ENCODE measurements at regions not wholly inside any gene's neighbourhood (a gene's known extent, or its start where the extent isn't known, plus 50 kb on each side); places are given as distances from the start of the nearest gene placed in this dataset.

- H2AFZ ChIP-seq (ENCODE audit: insufficient read depth, low read depth, low read length, poor library complexity, severe bottlenecking) = no peak overlapping the region
- no peak overlapping the region for H3K27ac ChIP-seq (ENCODE audit: low read length in 2 of 2)
- no peaks in the 10 kb centered on the region for H3K27me3 ChIP-seq (replicated peaks in 1 of 4; ENCODE audit: control extremely low read depth in 1 of 4, control insufficient read depth in 3 of 4, insufficient read depth in 4 of 4, low read length in 3 of 4)
- no peak overlapping the region for H3K9ac ChIP-seq (ENCODE audit: low read length)
- 78% methylated on average over 4 of the region's 7 CpGs for WGBS (ENCODE audit: insufficient coverage)
- H3K4me2 ChIP-seq (replicated peaks; ENCODE audit: low read depth, low read length, poor library complexity, severe bottlenecking) = no peak overlapping the region
- H3K4me3 ChIP-seq (ENCODE audit: control extremely low read depth in 1 of 5, extremely low read depth in 1 of 5, insufficient read depth in 1 of 5, low read depth in 2 of 5, low read length in 4 of 5) = no peak overlapping the region
- no peaks in the 10 kb centered on the region for H3K4me1 Mint-ChIP-seq
- DNase-seq (no peak), ATAC-seq (ENCODE audit: low read depth) (no peak)
- TF ChIP-seq EZH2 (IDR thresholded peaks at IDR 0.05; ENCODE audit: borderline replicate concordance, insufficient read depth, low read depth, low read length, poor library complexity, severe bottlenecking) = no peak
- no peak for TF ChIP-seq CTCF (IDR thresholded peaks at IDR 0.05)
- peaks cover 0 to 1% (median 0%) of the 10 kb centered on the region in 3 donors for H3K9me3 ChIP-seq (ENCODE audit: control extremely low read depth in 1 of 3, control insufficient read depth in 2 of 3, insufficient read depth in 1 of 3, low read length in 2 of 3)
- no peaks in the 10 kb centered on the region for H3K36me3 ChIP-seq (replicated peaks in 1 of 2; ENCODE audit: control extremely low read depth in 1 of 2, control insufficient read depth in 1 of 2, extremely low read depth in 1 of 2, insufficient read depth in 2 of 2, low read length in 1 of 2)
- ChIA-PET CTCF (no interaction called here), POLR2A (no interaction called here)
- no peak overlapping the region for H3K27ac Mint-ChIP-seq
- H3K4me1 ChIP-seq (ENCODE audit: control insufficient read depth in 2 of 2, insufficient read depth in 2 of 2, low read length in 2 of 2) = no peaks in the 10 kb centered on the region
- intact Hi-C loops (cut with micrococcal nuclease) = no loop called here
- no peaks in the 10 kb centered on the region for H4K20me1 ChIP-seq (ENCODE audit: control insufficient read depth, insufficient read depth, low read length, poor library complexity, severe bottlenecking)
- H3K27me3 Mint-ChIP-seq = no peaks in the 10 kb centered on the region
- no peaks in the 10 kb centered on the region for H3K79me2 ChIP-seq (ENCODE audit: control insufficient read depth, insufficient read depth, low read length)
- H3K9me3 Mint-ChIP-seq (ENCODE audit: insufficient read depth) = peaks cover 14% of the 10 kb centered on the region
- H3K4me3 Mint-ChIP-seq = no peak overlapping the region
Observed at GRCh38 chr14:28461389-28461788, 305.2 kb upstream of the FOXG1 start.

- POLR2A ChIA-PET = no interaction called here
Observed at GRCh38 chr14:28467611-28468010, 299.0 kb upstream of the FOXG1 start.

More at GRCh38 chr14:28467611-28468010, 299.0 kb upstream of the FOXG1 start:
- H3K9ac ChIP-seq (ENCODE audit: low read length) = no peak overlapping the region
- Mint-ChIP-seq H3K4me3 (no peak overlapping the region), H3K27ac (no peak overlapping the region), H3K27me3 (no peaks in the 10 kb centered on the region), H3K9me3 (ENCODE audit: insufficient read depth) (peaks cover 14% of the 10 kb centered on the region), H3K4me1 (no peaks in the 10 kb centered on the region)
- H2AFZ ChIP-seq (ENCODE audit: insufficient read depth, low read depth, low read length, poor library complexity, severe bottlenecking) = no peak overlapping the region
- peaks cover 0 to 10% (median 0%) of the 10 kb centered on the region in 3 donors for H3K9me3 ChIP-seq (ENCODE audit: control extremely low read depth in 1 of 3, control insufficient read depth in 2 of 3, insufficient read depth in 1 of 3, low read length in 2 of 3)
- DNase-seq = no peak
- no peaks in the 10 kb centered on the region for H3K36me3 ChIP-seq (replicated peaks in 1 of 2; ENCODE audit: control extremely low read depth in 1 of 2, control insufficient read depth in 1 of 2, extremely low read depth in 1 of 2, insufficient read depth in 2 of 2, low read length in 1 of 2)
- 93% methylated on average over 3 of the region's 4 CpGs for WGBS (ENCODE audit: insufficient coverage)
- no peaks in the 10 kb centered on the region for H3K79me2 ChIP-seq (ENCODE audit: control insufficient read depth, insufficient read depth, low read length)
- TF ChIP-seq CTCF (IDR thresholded peaks at IDR 0.05) (no peak), EZH2 (IDR thresholded peaks at IDR 0.05; ENCODE audit: borderline replicate concordance, insufficient read depth, low read depth, low read length, poor library complexity, severe bottlenecking) (no peak)
- H4K20me1 ChIP-seq (ENCODE audit: control insufficient read depth, insufficient read depth, low read length, poor library complexity, severe bottlenecking) = no peaks in the 10 kb centered on the region
- H3K4me1 ChIP-seq (ENCODE audit: control insufficient read depth in 2 of 2, insufficient read depth in 2 of 2, low read length in 2 of 2) = no peaks in the 10 kb centered on the region
- no peaks in the 10 kb centered on the region for H3K27me3 ChIP-seq (replicated peaks in 1 of 4; ENCODE audit: control extremely low read depth in 1 of 4, control insufficient read depth in 3 of 4, insufficient read depth in 4 of 4, low read length in 3 of 4)
- ATAC-seq (ENCODE audit: low read depth) = no peak
- no peak overlapping the region for H3K27ac ChIP-seq (ENCODE audit: low read length in 2 of 2)
- H3K4me2 ChIP-seq (replicated peaks; ENCODE audit: low read depth, low read length, poor library complexity, severe bottlenecking) = no peak overlapping the region
- intact Hi-C loops (cut with micrococcal nuclease) = no loop called here
- CTCF ChIA-PET = no interaction called here
- no peak overlapping the region for H3K4me3 ChIP-seq (ENCODE audit: control extremely low read depth in 1 of 5, extremely low read depth in 1 of 5, insufficient read depth in 1 of 5, low read depth in 2 of 5, low read length in 4 of 5)
